ENCODE measurements at regions not wholly inside any gene's neighbourhood (a gene's known extent, or its start where the extent isn't known, plus 50 kb on each side); places are given as distances from the start of the nearest gene placed in this dataset.

DNA sequence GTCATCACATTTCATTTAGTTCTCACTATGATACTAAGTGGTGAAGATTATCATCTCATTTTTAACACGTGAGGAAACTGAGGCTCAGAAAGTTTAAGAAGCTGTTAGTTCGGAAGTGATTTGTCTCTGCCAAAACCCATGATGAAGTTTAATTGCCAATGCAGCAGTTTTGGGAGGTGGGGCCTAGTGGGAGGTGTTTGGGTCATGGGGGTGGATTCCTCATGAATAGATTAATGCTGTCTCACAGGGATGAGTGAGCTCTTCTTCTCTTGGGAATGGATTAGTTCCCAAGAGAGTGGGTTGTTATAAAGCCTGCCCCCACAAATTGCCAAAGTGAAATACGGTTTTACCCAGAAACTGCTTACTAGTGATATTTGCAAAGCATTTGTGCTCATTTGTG is 91.5 kb upstream of the IGF1 start:
- no peaks in the 10 kb centered on the region for H3K36me3 ChIP-seq
- no peak overlapping the region for H3K4me3 ChIP-seq
- DNase-seq (ENCODE audit: low spot score): no peak
- TF ChIP-seq, protein P1, sequence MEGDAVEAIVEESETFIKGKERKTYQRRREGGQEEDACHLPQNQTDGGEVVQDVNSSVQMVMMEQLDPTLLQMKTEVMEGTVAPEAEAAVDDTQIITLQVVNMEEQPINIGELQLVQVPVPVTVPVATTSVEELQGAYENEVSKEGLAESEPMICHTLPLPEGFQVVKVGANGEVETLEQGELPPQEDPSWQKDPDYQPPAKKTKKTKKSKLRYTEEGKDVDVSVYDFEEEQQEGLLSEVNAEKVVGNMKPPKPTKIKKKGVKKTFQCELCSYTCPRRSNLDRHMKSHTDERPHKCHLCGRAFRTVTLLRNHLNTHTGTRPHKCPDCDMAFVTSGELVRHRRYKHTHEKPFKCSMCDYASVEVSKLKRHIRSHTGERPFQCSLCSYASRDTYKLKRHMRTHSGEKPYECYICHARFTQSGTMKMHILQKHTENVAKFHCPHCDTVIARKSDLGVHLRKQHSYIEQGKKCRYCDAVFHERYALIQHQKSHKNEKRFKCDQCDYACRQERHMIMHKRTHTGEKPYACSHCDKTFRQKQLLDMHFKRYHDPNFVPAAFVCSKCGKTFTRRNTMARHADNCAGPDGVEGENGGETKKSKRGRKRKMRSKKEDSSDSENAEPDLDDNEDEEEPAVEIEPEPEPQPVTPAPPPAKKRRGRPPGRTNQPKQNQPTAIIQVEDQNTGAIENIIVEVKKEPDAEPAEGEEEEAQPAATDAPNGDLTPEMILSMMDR (IDR thresholded peaks at IDR 0.05): no peak
- TF ChIP-seq EZH2 (IDR thresholded peaks at IDR 0.05) (no peak), EZH2phosphoT487 (IDR thresholded peaks at IDR 0.05) (no peak)
- no peaks in the 10 kb centered on the region for H4K20me1 ChIP-seq (ENCODE audit: low read depth)
- H2AFZ ChIP-seq (replicated peaks): no peak overlapping the region
- no peaks in the 10 kb centered on the region for H3K9me3 ChIP-seq (ENCODE audit: low read depth)
- H3K4me1 ChIP-seq: no peaks in the 10 kb centered on the region
- peaks cover 2% of the 10 kb centered on the region for H3K27me3 Mint-ChIP-seq (ENCODE audit: insufficient read depth, low read depth)
- H3K4me1 Mint-ChIP-seq: peaks cover 8% of the 10 kb centered on the region
- H3K36me3 Mint-ChIP-seq: no peaks in the 10 kb centered on the region
- H3K27ac ChIP-seq: no peak overlapping the region
- no peak overlapping the region for H3K4me3 Mint-ChIP-seq
- no peaks in the 10 kb centered on the region for H3K79me2 ChIP-seq (ENCODE audit: low read depth)
- H3K9me3 Mint-ChIP-seq: no peaks in the 10 kb centered on the region
- H3K27ac Mint-ChIP-seq: no peak overlapping the region
- no peaks in the 10 kb centered on the region for H3F3A ChIP-seq (ENCODE audit: low read depth)
- no peak overlapping the region for H3K9ac ChIP-seq
- no peaks in the 10 kb centered on the region for H3K27me3 ChIP-seq
- no peak overlapping the region for H3K4me2 ChIP-seq

GRCh38 chr12:102570256-102570655 is 89.9 kb upstream of the IGF1 start:
- Histone ChIP-seq H3K9me3 (ENCODE audit: low read depth) (no peaks in the 10 kb centered on the region), H3K79me2 (ENCODE audit: low read depth) (no peaks in the 10 kb centered on the region), H3K4me1 (no peaks in the 10 kb centered on the region), H3K27ac (no peak overlapping the region), H2AFZ (replicated peaks) (no peak overlapping the region), H4K20me1 (ENCODE audit: low read depth) (no peaks in the 10 kb centered on the region), H3K4me2 (no peak overlapping the region), H3K9ac (no peak overlapping the region), H3K27me3 (no peaks in the 10 kb centered on the region), H3F3A (ENCODE audit: low read depth) (no peaks in the 10 kb centered on the region), H3K36me3 (no peaks in the 10 kb centered on the region), H3K4me3 (no peak overlapping the region)
- H3K36me3 Mint-ChIP-seq: no peaks in the 10 kb centered on the region
- TF ChIP-seq EZH2phosphoT487 (IDR thresholded peaks at IDR 0.05): no peak
- TF ChIP-seq EZH2 (IDR thresholded peaks at IDR 0.05): no peak
- TF ChIP-seq, protein P1 (IDR thresholded peaks at IDR 0.05): no peak
- no peaks in the 10 kb centered on the region for H3K9me3 Mint-ChIP-seq
- no peak for DNase-seq (ENCODE audit: low spot score)
- H3K4me3 Mint-ChIP-seq: no peak overlapping the region
- H3K4me1 Mint-ChIP-seq: peaks cover 8% of the 10 kb centered on the region
- no peak overlapping the region for H3K27ac Mint-ChIP-seq
- peaks cover 2% of the 10 kb centered on the region for H3K27me3 Mint-ChIP-seq (ENCODE audit: insufficient read depth, low read depth)

DNA sequence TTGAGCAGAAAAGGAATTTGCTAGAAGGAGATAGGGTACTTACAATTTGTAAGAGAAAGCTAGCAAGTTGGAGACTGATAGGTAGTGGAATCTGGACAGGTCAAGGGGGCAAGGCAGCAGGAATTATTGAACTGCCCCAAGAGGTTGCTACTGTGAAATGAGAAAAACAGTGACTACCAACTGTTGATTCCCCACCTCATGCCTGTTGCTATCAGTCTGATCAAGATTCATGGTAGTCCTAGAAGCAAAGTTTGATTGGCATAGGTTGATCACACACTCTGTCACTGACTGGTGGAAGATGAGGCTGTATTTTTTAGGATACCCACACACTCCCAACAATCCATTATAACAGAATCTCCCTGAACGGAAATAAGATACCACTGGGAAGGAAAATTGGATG is 89.4 kb upstream of the IGF1 start:
- H3K27me3 Mint-ChIP-seq (ENCODE audit: insufficient read depth, low read depth): peaks cover 2% of the 10 kb centered on the region
- H3K27ac ChIP-seq: no peak overlapping the region
- H3K36me3 ChIP-seq: no peaks in the 10 kb centered on the region
- no peaks in the 10 kb centered on the region for H3K4me1 ChIP-seq
- H4K20me1 ChIP-seq (ENCODE audit: low read depth): no peaks in the 10 kb centered on the region
- H3K27me3 ChIP-seq: no peaks in the 10 kb centered on the region
- no peak overlapping the region for H2AFZ ChIP-seq (replicated peaks)
- H3K9me3 Mint-ChIP-seq: no peaks in the 10 kb centered on the region
- H3K79me2 ChIP-seq (ENCODE audit: low read depth): no peaks in the 10 kb centered on the region
- TF ChIP-seq EZH2 (IDR thresholded peaks at IDR 0.05): no peak
- TF ChIP-seq, protein P1 (IDR thresholded peaks at IDR 0.05): no peak
- TF ChIP-seq EZH2phosphoT487 (IDR thresholded peaks at IDR 0.05): no peak
- no peak overlapping the region for H3K27ac Mint-ChIP-seq
- no peak overlapping the region for H3K4me2 ChIP-seq
- no peaks in the 10 kb centered on the region for H3F3A ChIP-seq (ENCODE audit: low read depth)
- H3K36me3 Mint-ChIP-seq: no peaks in the 10 kb centered on the region
- no peak for DNase-seq (ENCODE audit: low spot score)
- no peak overlapping the region for H3K4me3 Mint-ChIP-seq
- H3K9me3 ChIP-seq (ENCODE audit: low read depth): no peaks in the 10 kb centered on the region
- peaks cover 8% of the 10 kb centered on the region for H3K4me1 Mint-ChIP-seq
- no peak overlapping the region for H3K9ac ChIP-seq
- no peak overlapping the region for H3K4me3 ChIP-seq

Data from neural progenitor cell (in vitro differentiated cells).